Smooth muscle cell (in vitro differentiated cells): ENCODE measurements at regions not wholly inside any gene's neighbourhood (a gene's known extent, or its start where the extent isn't known, plus 50 kb on each side); places are given as distances from the start of the nearest gene placed in this dataset.

Experiments used
- DNase-seq: peaks from one replicate; lab custom pipeline; 2025; ENCODE audit not compliant: unreplicated experiment; lab: John Stamatoyannopoulos, UW
- H2AFZ ChIP-seq: fragments of 200-600 bp; sonication (generic); 2 replicates; pipeline ENCODE4 v1.6.0; 2016; ENCODE audit warnings: antibody characterized with exemption, low read depth, mild to moderate bottlenecking
- H3F3A ChIP-seq: fragments of 200-600 bp; sonication (generic); 2 replicates; pipeline ENCODE4 v1.6.0; 2017; ENCODE audit warnings: antibody characterized with exemption, low read depth
- H3K27ac ChIP-seq: fragments of 200-600 bp; sonication (generic); 2 replicates; pipeline ENCODE4 v1.5.1; 2016; ENCODE audit warnings: low read depth, mild to moderate bottlenecking
- H3K27me3 ChIP-seq: fragments of 200-600 bp; sonication (generic); 2 replicates; pipeline ENCODE4 v1.6.1; 2016; ENCODE audit warnings: low read depth, mild to moderate bottlenecking
- H3K36me3 ChIP-seq: fragments of 200-600 bp; sonication (generic); 2 replicates; pipeline ENCODE4 v1.5.1; 2016; ENCODE audit warnings: low read depth
- H3K4me1 ChIP-seq: fragments of 200-600 bp; sonication (generic); 2 replicates; pipeline ENCODE4 v1.5.1; 2016; ENCODE audit warnings: low read depth
- H3K4me2 ChIP-seq: fragments of 200-600 bp; sonication (generic); 2 replicates; pipeline ENCODE4 v1.6.0; 2016; ENCODE audit warnings: mild to moderate bottlenecking
- H3K4me3 ChIP-seq: fragments of 200-600 bp; sonication (generic); 2 replicates; pipeline ENCODE4 v1.5.1; 2016; ENCODE audit warnings: mild to moderate bottlenecking
- H3K79me2 ChIP-seq: fragments of 200-600 bp; sonication (generic); 2 replicates; pipeline ENCODE4 v1.6.0; 2016; ENCODE audit warnings: low read depth, mild to moderate bottlenecking
- H3K9ac ChIP-seq: fragments of 200-600 bp; sonication (generic); 2 replicates; pipeline ENCODE4 v1.6.0; 2016; ENCODE audit warnings: low read depth
- H3K9me3 ChIP-seq: fragments of 200-600 bp; sonication (generic); replicated peaks from 2 replicates; pipeline ENCODE4 v1.5.1; 2016; ENCODE audit warnings: low read depth
- H4K20me1 ChIP-seq: fragments of 200-600 bp; sonication (generic); 2 replicates; pipeline ENCODE4 v1.6.0; 2016; ENCODE audit warnings: low read depth
- WGBS: methylation state at CpG from one replicate; pipeline ENCODE4 v1.1.7; 2016; ENCODE audit warnings: low lambda C conversion rate; 5-methylcytosine and 5-hydroxymethylcytosine counted together
- TF ChIP-seq, protein P1 (sequence below): fragments of 200-600 bp; sonication (generic); IDR thresholded peaks from 2 replicates; pipeline ENCODE4 v1.5.1; 2017; ENCODE audit warnings: borderline replicate concordance, mild to moderate bottlenecking, antibody characterized with exemption; ENCODE audit not compliant: insufficient read depth, poor library complexity, severe bottlenecking

- 95% methylated on average over 12 of the region's 12 CpGs for WGBS
- peaks cover 3% of the 10 kb centered on the region for H3K27me3 ChIP-seq
- no peak overlapping the region for H3K9ac ChIP-seq
- H3K36me3 ChIP-seq = no peaks in the 10 kb centered on the region
- TF ChIP-seq, protein P1, sequence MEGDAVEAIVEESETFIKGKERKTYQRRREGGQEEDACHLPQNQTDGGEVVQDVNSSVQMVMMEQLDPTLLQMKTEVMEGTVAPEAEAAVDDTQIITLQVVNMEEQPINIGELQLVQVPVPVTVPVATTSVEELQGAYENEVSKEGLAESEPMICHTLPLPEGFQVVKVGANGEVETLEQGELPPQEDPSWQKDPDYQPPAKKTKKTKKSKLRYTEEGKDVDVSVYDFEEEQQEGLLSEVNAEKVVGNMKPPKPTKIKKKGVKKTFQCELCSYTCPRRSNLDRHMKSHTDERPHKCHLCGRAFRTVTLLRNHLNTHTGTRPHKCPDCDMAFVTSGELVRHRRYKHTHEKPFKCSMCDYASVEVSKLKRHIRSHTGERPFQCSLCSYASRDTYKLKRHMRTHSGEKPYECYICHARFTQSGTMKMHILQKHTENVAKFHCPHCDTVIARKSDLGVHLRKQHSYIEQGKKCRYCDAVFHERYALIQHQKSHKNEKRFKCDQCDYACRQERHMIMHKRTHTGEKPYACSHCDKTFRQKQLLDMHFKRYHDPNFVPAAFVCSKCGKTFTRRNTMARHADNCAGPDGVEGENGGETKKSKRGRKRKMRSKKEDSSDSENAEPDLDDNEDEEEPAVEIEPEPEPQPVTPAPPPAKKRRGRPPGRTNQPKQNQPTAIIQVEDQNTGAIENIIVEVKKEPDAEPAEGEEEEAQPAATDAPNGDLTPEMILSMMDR = no peak
- H3K9me3 ChIP-seq = no peaks in the 10 kb centered on the region
- peaks cover 8% of the 10 kb centered on the region for H3K4me1 ChIP-seq
- H3F3A ChIP-seq = peaks cover 7% of the 10 kb centered on the region
- no peak overlapping the region for H3K4me3 ChIP-seq
- no peaks in the 10 kb centered on the region for H3K79me2 ChIP-seq
- H2AFZ ChIP-seq = no peak overlapping the region
- H3K27ac ChIP-seq = no peak overlapping the region
- no peaks in the 10 kb centered on the region for H4K20me1 ChIP-seq
- H3K4me2 ChIP-seq = no peak overlapping the region
- no peak for DNase-seq
Observed at GRCh38 chr1:234776256-234776875, 166.4 kb upstream of the IRF2BP2 start.

- DNase-seq = no peak
- no peak overlapping the region for H3K27ac ChIP-seq
- no peak overlapping the region for H3K4me2 ChIP-seq
- H3K4me1 ChIP-seq = peaks cover 8% of the 10 kb centered on the region
- no peaks in the 10 kb centered on the region for H3K36me3 ChIP-seq
- H2AFZ ChIP-seq = no peak overlapping the region
- no peak overlapping the region for H3K4me3 ChIP-seq
- H3K79me2 ChIP-seq = no peaks in the 10 kb centered on the region
- no peak overlapping the region for H3K9ac ChIP-seq
- TF ChIP-seq, protein P1 = no peak
- 95% methylated on average over 12 of the region's 12 CpGs for WGBS
- H3F3A ChIP-seq = peaks cover 15% of the 10 kb centered on the region
- no peaks in the 10 kb centered on the region for H3K9me3 ChIP-seq
- peaks cover 3% of the 10 kb centered on the region for H3K27me3 ChIP-seq
- H4K20me1 ChIP-seq = no peaks in the 10 kb centered on the region
Observed at GRCh38 chr1:234775477-234776246, 165.7 kb upstream of the IRF2BP2 start.

DNA sequence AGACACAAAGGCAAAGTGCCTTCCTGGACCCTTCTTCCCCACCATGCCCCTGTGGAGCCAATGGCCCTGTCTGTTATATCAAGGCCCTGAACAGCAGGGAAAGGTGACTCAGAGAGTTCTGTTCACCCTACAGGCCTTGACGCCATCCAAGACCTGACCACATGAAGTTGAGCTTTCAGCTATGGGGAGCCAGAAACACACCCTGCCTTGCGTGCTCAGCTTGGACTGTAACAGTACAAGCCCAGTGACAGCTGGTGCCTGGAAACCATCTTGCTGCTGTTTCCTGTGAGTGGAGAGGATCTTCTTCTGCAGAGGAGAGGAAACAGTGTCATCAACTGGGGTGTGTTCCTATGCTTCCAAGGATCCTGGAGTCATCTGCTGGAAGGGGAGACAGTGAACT is 165.0 kb upstream of the IRF2BP2 start:
- DNase-seq = no peak
- TF ChIP-seq, protein P1 = no peak
- H3K27ac ChIP-seq = no peak overlapping the region
- H3K27me3 ChIP-seq = peaks cover 3% of the 10 kb centered on the region
- no peak overlapping the region for H3K9ac ChIP-seq
- no peaks in the 10 kb centered on the region for H3K9me3 ChIP-seq
- no peaks in the 10 kb centered on the region for H3K79me2 ChIP-seq
- peaks cover 18% of the 10 kb centered on the region for H3F3A ChIP-seq
- H2AFZ ChIP-seq = no peak overlapping the region
- H3K4me3 ChIP-seq = no peak overlapping the region
- H3K4me1 ChIP-seq = peaks cover 14% of the 10 kb centered on the region
- no peak overlapping the region for H3K4me2 ChIP-seq
- H3K36me3 ChIP-seq = no peaks in the 10 kb centered on the region
- H4K20me1 ChIP-seq = no peaks in the 10 kb centered on the region
- 73% methylated on average over 2 of the region's 2 CpGs for WGBS
